Embryonic facial prominence (tissue), 1 donor: ENCODE measurements at regions not wholly inside any gene's neighbourhood (a gene's known extent, or its start where the extent isn't known, plus 50 kb on each side); places are given as distances from the start of the nearest gene placed in this dataset.
"Not testable (repeated sequence)": the region's sequence is repeated elsewhere in the genome, so short reads cannot be mapped to it uniquely, and the experiment has no call there.

Source experiments
- DNase-seq: peaks from one replicate; pipeline ENCODE4 v3.0.0-alpha.2; 2016; ENCODE audit errors: extremely low spot score

- DNase-seq, result not testable (repeated sequence)
Observed at GRCh38 chr15:20100604-20101270, 440.9 kb downstream of the GOLGA6L6 start.

DNA sequence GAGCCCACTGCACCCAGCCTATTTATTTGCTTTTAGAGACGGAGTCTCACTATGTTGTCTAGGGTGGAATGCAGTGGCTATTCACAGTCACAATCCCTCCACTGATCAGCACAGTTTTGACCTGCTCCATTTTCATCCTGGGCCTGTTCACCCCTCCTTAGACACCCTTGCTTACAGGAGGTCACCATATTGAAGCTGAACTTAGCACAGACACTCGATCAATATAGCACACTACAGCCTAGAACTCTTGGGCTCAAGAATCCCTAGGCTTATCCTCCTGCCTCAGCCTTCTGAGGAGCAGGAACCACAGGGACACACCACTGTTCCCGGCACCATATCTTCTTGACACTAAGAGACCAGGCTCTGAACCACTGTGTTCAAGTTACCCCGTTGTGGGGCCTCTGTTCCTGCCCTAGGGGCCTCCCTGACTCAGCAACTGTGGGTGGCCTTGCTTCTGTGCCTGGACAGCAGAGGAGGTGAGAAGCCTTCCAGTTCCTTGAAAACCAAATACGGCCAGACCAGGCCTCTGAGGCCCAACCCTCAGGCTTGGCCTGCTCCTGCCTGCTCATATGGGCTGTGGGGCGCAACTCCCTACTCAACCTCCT, 445.8 kb downstream of the GOLGA6L6 start:
- not testable (repeated sequence) for DNase-seq

- not testable (repeated sequence) for DNase-seq
Observed at GRCh38 chr15:20089541-20089940, 452.1 kb downstream of the GOLGA6L6 start.

DNA sequence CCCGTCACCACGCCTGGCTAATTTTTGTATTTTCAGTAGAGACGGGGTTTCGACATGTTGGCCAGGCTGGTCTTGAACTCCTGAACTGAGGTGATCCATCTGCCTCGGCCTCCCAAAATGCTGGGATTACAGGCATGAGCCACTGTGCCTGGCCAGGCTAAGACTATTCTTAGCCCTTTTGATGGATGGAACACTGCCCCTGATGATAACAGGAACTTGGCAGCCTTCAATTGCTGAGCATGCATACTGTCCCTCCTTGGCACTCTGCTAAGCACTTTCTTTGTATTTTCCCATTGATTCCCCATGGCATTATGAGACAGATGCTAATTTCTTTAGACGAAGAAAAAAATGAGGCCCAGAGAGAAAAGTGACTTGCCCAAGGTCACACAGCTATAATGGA, 457.6 kb downstream of the GOLGA6L6 start:
- DNase-seq, result not testable (repeated sequence)

DNA sequence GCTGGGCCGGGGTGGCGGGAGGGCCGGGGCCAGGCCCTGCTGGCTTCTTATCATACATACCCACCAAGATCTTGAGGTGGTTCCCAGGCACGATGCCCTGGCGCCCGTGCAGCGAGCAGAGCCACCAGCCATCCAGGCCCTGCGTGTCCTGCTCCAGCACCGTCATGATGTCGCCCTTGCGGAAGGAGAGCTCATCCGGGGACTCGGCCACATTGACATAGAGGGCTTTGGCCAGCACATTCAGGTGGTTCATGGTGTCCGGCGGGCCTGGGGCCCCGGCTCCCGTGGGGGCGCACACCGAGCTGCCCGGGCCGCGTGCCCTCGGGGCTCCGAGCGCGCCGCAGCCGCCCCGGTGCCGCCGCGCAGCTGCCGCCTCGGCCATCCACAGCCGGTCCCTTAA, 467.5 kb downstream of the GOLGA6L6 start:
- not testable (repeated sequence) for DNase-seq

GRCh38 chr15:20069043-20069442, 472.6 kb downstream of the GOLGA6L6 start:
- DNase-seq, result not testable (repeated sequence)

DNA sequence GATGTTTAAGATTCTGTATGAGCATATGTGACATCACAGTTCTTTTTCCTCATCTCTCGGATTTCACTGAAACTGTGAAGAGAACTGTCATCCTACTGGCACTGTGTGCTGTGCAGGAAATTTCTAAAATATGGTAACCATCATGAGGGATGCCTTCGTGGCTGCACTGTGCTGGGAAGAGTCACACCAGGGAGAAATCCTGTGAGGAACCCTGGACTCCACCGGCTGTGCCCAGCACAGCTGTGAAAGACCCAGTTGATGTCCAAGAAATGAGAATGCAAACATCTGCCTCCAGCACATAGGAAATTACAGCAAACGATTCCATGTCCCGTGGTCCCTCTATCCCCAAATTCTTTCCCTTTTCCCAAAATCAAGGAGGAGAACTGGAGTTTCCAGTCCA, 475.4 kb downstream of the GOLGA6L6 start:
- not testable (repeated sequence) for DNase-seq

DNA sequence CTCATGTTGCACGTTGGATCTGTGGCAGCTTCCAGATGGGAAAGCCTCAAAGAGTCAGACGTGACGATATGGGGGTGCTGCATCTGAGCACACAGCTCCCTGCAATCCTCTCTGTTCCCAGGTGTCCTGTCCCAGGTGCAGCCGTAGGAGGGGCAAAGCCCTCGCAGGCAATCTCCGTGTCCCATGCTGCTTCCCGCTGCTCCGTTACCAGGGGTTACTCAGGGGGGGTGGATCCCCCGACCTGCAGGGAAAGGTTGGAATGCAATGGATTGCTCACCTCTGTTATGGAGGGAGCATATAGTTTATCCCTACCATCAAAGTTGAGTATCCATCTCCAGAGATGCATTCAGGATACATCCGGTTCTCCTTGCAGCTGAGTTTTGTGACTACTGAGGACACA, 476.1 kb downstream of the GOLGA6L6 start:
- DNase-seq, result not testable (repeated sequence)

- DNase-seq, result not testable (repeated sequence)
Observed at GRCh38 chr15:20063167-20063566, 478.4 kb downstream of the GOLGA6L6 start.

GRCh38 chr15:20060838-20061237, 480.8 kb downstream of the GOLGA6L6 start:
- not testable (repeated sequence) for DNase-seq

- not testable (repeated sequence) for DNase-seq
Observed at GRCh38 chr15:20056871-20057270, 484.7 kb downstream of the GOLGA6L6 start.

- DNase-seq, result not testable (repeated sequence)
Observed at GRCh38 chr15:20055921-20056320, 485.7 kb downstream of the GOLGA6L6 start.

DNA sequence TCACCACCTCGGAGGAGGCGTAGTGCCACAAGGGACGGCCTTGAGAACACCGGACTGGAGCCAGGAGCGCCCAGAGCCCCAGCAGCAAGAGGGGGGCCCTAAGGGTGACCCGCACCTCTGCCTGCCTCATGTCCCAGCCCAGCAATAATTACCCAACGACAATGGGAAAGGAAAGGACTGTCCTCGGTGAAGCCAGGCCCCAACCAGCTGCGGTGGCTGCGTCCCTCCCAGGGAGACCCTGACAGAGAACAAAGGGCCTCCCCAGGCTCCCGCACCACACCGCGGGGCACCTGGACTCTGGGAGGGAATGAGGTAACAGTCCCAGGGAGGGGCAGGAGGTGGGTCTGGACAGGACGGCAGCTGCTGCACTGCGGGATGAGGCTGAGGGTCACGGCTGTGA, 493.4 kb downstream of the GOLGA6L6 start:
- not testable (repeated sequence) for DNase-seq

DNA sequence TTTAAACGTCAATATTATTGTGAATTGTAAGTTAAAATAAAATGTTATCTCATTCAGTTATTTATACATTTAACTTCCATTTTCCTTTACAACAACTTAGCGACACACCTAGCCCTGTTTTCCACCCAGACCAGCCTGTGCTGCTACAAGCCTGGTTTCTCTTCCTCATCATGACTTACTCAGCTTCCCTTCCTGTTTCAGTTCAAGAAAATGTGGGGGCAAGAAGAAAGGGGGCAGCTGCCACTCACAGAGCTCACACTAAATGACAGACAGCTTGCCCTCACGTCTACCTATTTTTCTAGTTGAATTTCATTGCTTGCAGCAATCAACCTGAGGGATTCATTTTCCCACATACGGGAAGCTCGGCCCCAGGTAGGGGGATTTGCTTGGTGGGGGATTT, 496.4 kb downstream of the GOLGA6L6 start:
- DNase-seq, result not testable (repeated sequence)

GRCh38 chr15:20040691-20041090, 500.9 kb downstream of the GOLGA6L6 start:
- DNase-seq, result not testable (repeated sequence)

DNA sequence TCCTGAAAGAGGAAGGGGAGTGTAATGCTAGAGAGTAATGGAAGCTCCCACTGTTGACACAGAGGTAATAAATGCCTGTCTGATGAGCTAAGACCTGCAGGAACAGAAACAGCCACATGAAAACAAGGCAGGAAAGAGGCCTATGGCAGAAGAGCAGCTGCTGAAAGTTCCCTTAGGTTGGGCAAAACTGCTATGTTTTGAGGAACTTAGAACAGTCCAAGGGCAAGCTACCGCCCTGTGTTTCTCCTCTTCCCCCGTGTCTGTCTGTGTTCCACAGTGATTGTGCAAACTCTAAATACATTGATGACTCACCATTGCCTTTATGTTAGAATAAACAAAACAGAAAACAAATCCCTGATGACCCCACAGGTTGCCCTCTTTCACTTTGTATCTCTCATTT, 516.6 kb downstream of the GOLGA6L6 start:
- not testable (repeated sequence) for DNase-seq

GRCh38 chr15:20022349-20022748, 519.3 kb downstream of the GOLGA6L6 start:
- not testable (repeated sequence) for DNase-seq

DNA sequence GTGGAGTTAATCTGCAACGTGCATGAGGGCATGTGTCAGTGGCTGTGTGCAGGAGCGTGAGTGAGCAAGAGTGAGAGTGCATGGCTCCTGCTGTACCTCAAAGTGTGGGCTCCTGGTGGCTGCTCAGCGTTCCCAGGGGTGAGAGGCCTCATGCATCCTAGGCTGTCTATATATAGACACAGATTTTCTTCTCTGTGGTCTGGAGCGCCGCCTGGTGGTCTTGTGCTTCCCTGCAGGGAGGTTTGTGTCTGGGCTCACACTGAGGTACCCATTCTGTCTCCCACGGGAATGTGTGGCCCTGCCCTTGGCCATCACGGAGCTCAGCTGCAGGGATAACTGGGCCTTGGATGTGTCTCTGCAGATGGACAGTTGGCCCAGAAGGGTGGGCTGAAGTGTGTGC, 520.2 kb downstream of the GOLGA6L6 start:
- not testable (repeated sequence) for DNase-seq

DNA sequence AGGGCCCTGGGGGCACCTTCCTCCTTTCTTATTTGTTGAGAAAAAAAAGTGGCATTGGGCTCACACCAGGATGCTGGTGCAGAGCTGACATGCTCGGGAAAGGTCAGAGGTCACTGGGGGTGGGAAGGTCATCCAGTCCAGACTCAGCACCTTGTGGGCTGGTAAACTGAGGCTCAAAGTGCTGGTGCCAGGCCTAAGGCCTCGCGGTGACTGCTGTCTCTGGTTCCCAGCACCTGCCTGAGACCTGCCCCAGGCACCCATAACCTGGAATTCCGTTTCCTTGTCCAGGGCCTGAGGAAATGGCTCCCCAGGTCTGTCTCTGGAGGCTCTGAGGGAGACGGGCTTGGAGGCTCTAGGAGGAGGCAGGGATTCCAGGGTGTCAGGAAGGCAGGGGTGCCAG, 521.0 kb downstream of the GOLGA6L6 start:
- not testable (repeated sequence) for DNase-seq

- DNase-seq, result not testable (repeated sequence)
Observed at GRCh38 chr15:20019758-20020157, 521.8 kb downstream of the GOLGA6L6 start.

GRCh38 chr15:20017581-20017980, 524.0 kb downstream of the GOLGA6L6 start:
- DNase-seq, result not testable (repeated sequence)

DNA sequence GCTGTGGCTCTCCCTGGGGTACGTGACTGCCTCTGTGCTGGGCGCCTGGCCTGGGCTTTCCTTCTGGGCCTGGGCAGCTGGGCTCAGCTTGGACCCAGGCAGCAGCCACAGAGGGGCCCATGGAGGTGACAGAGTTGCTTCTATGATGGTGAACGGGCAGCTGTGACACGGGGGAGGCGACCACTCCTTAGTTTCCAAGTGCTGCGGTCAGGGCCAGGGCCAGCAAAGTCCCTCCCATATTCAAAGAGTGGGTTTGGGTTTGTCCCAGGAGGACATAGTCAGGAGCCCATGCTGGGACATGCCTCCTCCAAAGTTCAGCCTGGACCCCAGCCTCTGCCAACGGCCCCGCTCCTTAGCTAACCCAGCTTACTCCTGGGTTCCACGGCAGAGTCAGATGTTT, 524.7 kb downstream of the GOLGA6L6 start:
- not testable (repeated sequence) for DNase-seq

- not testable (repeated sequence) for DNase-seq
Observed at GRCh38 chr15:20012837-20013236, 528.8 kb downstream of the GOLGA6L6 start.
